Activated naive CD8-positive, alpha-beta T cell treated with anti-CD3 and anti-CD28 coated beads, Interleukin-2, amount 50 U/mL, for 24 hours (primary cell): ENCODE measurements at regions not wholly inside any gene's neighbourhood (a gene's known extent, or its start where the extent isn't known, plus 50 kb on each side); places are given as distances from the start of the nearest gene placed in this dataset.

Source experiments
- ATAC-seq: fragments of 150-1000 bp; cut with Tn5 transposase; one replicate; pipeline ENCODE4 v1.10.0; 2021
- DNase-seq: peaks from one replicate; pipeline ENCODE4 v3.0.0; 2021
- H3K27ac Mint-ChIP-seq: one replicate; pipeline ENCODE4 v1.8.0; 2021; ENCODE audit warnings: mild to moderate bottlenecking, mixed read lengths
- H3K27me3 Mint-ChIP-seq: one replicate; pipeline ENCODE4 v1.8.0; 2021; ENCODE audit warnings: mixed read lengths
- H3K36me3 Mint-ChIP-seq: one replicate; pipeline ENCODE4 v1.8.0; 2021; ENCODE audit warnings: low read depth, mixed read lengths
- H3K4me1 Mint-ChIP-seq: one replicate; pipeline ENCODE4 v1.8.0; 2021; ENCODE audit warnings: mixed read lengths
- H3K4me3 Mint-ChIP-seq: one replicate; pipeline ENCODE4 v1.8.0; 2021; ENCODE audit warnings: mild to moderate bottlenecking, moderate library complexity, mixed read lengths
- H3K9me3 Mint-ChIP-seq: one replicate; pipeline ENCODE4 v1.8.0; 2021; ENCODE audit warnings: mixed read lengths

DNA sequence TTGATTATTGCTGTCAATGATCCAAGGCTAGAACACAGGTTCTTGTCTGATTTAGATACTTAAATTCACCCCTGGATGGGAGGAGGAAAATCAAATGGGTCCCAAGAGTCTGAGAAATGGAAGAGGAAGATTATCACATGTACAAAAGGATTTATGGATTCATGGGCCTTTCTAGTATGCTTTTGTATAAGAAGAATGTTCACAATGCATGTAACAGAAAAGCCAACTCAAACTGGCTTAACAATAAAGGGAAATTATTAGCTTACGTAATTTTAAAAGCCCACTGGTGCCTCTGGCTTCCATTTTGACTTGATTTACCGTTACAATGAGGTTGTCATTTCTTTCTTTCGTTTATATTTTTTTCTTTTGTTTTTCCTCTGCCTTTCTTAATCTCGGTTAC lies 782.5 kb upstream of the GRM7 start:
- Mint-ChIP-seq H3K9me3 (peaks cover 10% of the 10 kb centered on the region), H3K4me3 (no peak overlapping the region), H3K36me3 (no peaks in the 10 kb centered on the region), H3K27ac (no peak overlapping the region), H3K4me1 (no peaks in the 10 kb centered on the region), H3K27me3 (no peaks in the 10 kb centered on the region)
- no peak for ATAC-seq
- DNase-seq, result no peak

DNA sequence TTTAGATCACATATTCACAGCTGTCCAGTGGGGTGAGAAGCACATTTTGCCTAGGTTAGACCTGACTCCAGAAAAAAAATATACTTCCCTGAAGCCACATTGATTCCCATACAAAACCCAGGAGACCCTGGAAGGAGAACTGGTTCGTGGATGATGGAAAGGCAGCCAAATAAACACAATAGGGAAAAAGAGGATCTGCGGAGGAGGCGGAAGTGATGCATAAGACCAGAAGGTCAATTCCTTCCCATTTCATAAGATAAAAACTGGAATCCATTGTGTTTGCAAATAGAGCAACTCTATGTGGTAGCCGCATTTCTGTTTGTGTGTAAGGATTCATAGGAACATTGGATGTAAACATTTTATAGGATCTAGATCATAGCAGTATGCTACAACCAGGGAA lies 781.9 kb upstream of the GRM7 start:
- H3K4me1 Mint-ChIP-seq, result no peaks in the 10 kb centered on the region
- H3K27me3 Mint-ChIP-seq, result no peaks in the 10 kb centered on the region
- DNase-seq (no peak), ATAC-seq (no peak)
- peaks cover 10% of the 10 kb centered on the region for H3K9me3 Mint-ChIP-seq
- H3K36me3 Mint-ChIP-seq, result no peaks in the 10 kb centered on the region
- no peak overlapping the region for H3K27ac Mint-ChIP-seq
- H3K4me3 Mint-ChIP-seq, result no peak overlapping the region

DNA sequence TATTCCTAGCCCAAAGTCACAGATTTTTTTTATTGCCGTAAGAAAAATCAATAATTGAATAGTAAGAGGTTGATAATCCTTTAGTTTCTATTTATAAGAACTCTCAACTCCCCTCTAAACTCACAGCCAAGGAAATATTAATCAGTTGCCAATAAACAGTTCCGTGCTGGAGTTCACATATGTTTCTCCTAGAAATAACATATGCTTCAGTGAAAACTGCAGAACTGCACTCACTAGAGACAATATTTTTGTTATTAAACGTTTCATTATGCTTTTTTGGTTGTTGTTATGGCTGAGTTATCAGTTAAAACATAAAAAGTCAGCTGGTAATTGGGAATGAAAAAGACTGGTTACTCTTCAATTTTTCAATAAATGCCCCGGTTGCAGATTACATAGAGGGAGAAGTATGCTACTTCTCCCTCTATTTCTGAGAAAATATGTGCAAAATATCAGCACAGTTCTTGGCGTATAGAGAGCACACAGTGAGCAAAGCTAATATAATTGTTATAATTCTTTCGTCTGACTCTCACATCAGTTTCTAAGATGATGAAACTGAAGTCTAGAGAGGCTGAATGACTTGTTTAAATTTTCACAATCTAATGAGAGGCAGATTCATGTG lies 781.2 kb upstream of the GRM7 start:
- no peaks in the 10 kb centered on the region for H3K4me1 Mint-ChIP-seq
- peaks cover 10% of the 10 kb centered on the region for H3K9me3 Mint-ChIP-seq
- DNase-seq (no peak), ATAC-seq (no peak)
- no peaks in the 10 kb centered on the region for H3K36me3 Mint-ChIP-seq
- no peak overlapping the region for H3K27ac Mint-ChIP-seq
- no peak overlapping the region for H3K4me3 Mint-ChIP-seq
- no peaks in the 10 kb centered on the region for H3K27me3 Mint-ChIP-seq

GRCh38 chr3:6088433-6088832 lies 772.5 kb upstream of the GRM7 start:
- Mint-ChIP-seq H3K36me3 (no peaks in the 10 kb centered on the region), H3K27me3 (no peaks in the 10 kb centered on the region), H3K9me3 (peaks cover 3% of the 10 kb centered on the region), H3K4me3 (no peak overlapping the region), H3K27ac (no peak overlapping the region), H3K4me1 (no peaks in the 10 kb centered on the region)
- ATAC-seq (no peak), DNase-seq (no peak)

DNA sequence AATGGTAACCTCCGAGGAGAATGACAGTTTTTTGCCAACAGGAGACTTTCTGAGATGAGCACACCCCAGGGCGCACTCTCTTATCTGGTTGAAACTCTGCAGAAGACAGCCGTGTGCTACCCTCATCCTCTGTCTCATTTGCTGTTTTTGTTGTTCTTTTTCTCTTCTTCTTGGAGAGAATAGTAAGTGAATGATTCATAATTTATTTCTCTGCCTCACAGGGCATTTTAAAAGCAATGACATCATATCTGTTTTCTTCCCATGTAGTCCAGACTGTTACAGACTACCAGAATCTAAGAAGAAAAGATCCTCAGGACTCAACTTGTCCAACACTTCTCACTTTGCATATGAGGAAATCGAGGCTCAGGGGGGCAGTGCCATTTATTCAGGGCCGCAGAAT lies 771.1 kb upstream of the GRM7 start:
- no peaks in the 10 kb centered on the region for H3K27me3 Mint-ChIP-seq
- DNase-seq, result no peak
- H3K4me1 Mint-ChIP-seq, result no peaks in the 10 kb centered on the region
- peaks cover 3% of the 10 kb centered on the region for H3K9me3 Mint-ChIP-seq
- no peaks in the 10 kb centered on the region for H3K36me3 Mint-ChIP-seq
- no peak for ATAC-seq
- no peak overlapping the region for H3K4me3 Mint-ChIP-seq
- H3K27ac Mint-ChIP-seq, result no peak overlapping the region

- no peak for ATAC-seq
- H3K4me3 Mint-ChIP-seq, result no peak overlapping the region
- H3K9me3 Mint-ChIP-seq, result no peaks in the 10 kb centered on the region
- no peaks in the 10 kb centered on the region for H3K36me3 Mint-ChIP-seq
- no peaks in the 10 kb centered on the region for H3K27me3 Mint-ChIP-seq
- no peaks in the 10 kb centered on the region for H3K4me1 Mint-ChIP-seq
- no peak overlapping the region for H3K27ac Mint-ChIP-seq
- no peak for DNase-seq
Observed at GRCh38 chr3:6091262-6091661, 769.7 kb upstream of the GRM7 start.

- Mint-ChIP-seq H3K9me3 (no peaks in the 10 kb centered on the region), H3K36me3 (no peaks in the 10 kb centered on the region), H3K27ac (no peak overlapping the region), H3K27me3 (no peaks in the 10 kb centered on the region), H3K4me1 (no peaks in the 10 kb centered on the region), H3K4me3 (no peak overlapping the region)
- no peak for ATAC-seq
- DNase-seq, result no peak
Observed at GRCh38 chr3:6095006-6095405, 765.9 kb upstream of the GRM7 start.

DNA sequence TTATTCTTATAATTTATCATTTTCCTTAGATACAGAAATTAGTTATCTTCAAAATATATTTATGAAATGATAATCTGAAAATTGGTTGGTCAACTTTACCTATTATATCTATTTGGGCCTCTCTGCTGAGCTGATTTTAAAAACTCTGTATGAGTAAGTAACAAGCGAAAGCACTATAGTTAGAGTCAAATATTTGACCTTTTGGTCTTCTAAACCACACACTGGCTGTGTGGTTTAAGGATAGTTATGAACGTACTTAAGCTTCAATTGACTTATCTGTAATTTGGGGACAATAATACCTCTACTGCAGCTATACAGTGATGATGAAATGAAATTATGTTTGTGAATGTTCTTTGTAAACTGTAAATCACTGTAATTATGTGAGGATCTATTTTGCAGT lies 763.9 kb upstream of the GRM7 start:
- H3K27ac Mint-ChIP-seq, result no peak overlapping the region
- H3K27me3 Mint-ChIP-seq, result no peaks in the 10 kb centered on the region
- H3K4me3 Mint-ChIP-seq, result no peak overlapping the region
- ATAC-seq, result no peak
- no peak for DNase-seq
- H3K36me3 Mint-ChIP-seq, result no peaks in the 10 kb centered on the region
- no peaks in the 10 kb centered on the region for H3K4me1 Mint-ChIP-seq
- H3K9me3 Mint-ChIP-seq, result peaks cover 4% of the 10 kb centered on the region

DNA sequence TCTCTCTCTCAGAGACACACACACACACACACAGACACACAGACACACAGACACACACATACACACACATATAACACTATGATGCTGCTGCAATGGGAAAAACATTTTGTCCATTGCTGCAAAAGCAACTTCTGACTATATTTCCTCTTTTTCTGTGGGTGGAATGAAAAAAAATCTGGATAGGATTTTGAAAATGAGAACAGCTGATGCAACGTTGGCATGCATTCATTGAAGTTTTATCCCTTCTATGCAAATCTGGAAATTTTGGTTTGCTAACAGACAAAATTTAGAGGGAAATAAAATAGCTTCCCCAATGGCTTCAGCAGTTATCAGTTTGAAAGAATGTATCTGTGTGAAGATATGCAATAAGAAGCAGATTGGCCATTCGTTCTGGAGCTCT lies 763.4 kb upstream of the GRM7 start:
- H3K27ac Mint-ChIP-seq, result no peak overlapping the region
- no peak for DNase-seq
- peaks cover 6% of the 10 kb centered on the region for H3K9me3 Mint-ChIP-seq
- no peaks in the 10 kb centered on the region for H3K27me3 Mint-ChIP-seq
- ATAC-seq, result no peak
- H3K36me3 Mint-ChIP-seq, result no peaks in the 10 kb centered on the region
- H3K4me3 Mint-ChIP-seq, result no peak overlapping the region
- no peaks in the 10 kb centered on the region for H3K4me1 Mint-ChIP-seq

DNA sequence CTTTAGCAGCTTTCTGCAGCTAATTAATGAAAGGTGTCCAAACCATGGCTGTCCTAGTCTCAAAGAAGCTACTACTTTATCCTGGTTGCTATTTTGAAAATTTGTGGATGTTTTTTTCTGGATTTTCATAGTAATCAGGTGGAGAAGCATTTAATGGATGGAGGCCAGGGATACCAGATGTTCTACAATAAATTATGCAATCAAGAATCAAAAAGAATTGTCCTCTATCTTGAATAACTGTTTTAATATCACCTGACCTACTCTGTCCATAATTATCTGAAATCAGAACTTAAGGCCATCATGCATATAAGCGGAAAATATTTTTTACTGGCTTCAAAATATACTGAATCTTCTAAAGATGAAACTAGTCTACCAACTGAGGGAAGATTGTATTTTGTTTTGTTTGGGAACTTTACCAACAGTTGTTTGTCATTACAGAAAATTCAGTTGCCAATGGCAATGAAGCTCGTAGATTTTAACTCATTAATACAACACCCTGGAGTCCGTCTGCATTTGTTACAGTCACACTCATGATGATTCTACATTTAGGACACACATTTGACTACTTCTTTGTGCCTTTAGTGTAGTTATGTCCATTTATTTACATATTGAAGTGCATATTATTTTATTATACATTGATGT lies 762.3 kb upstream of the GRM7 start:
- Mint-ChIP-seq H3K27ac (no peak overlapping the region), H3K4me1 (no peaks in the 10 kb centered on the region), H3K36me3 (no peaks in the 10 kb centered on the region), H3K4me3 (no peak overlapping the region), H3K9me3 (peaks cover 11% of the 10 kb centered on the region), H3K27me3 (no peaks in the 10 kb centered on the region)
- DNase-seq (no peak), ATAC-seq (no peak)

- H3K9me3 Mint-ChIP-seq, result peaks cover 17% of the 10 kb centered on the region
- H3K27me3 Mint-ChIP-seq, result no peaks in the 10 kb centered on the region
- H3K27ac Mint-ChIP-seq, result no peak overlapping the region
- no peak overlapping the region for H3K4me3 Mint-ChIP-seq
- H3K36me3 Mint-ChIP-seq, result no peaks in the 10 kb centered on the region
- DNase-seq (no peak), ATAC-seq (no peak)
- H3K4me1 Mint-ChIP-seq, result no peaks in the 10 kb centered on the region
Observed at GRCh38 chr3:6099458-6100075, 761.3 kb upstream of the GRM7 start.

DNA sequence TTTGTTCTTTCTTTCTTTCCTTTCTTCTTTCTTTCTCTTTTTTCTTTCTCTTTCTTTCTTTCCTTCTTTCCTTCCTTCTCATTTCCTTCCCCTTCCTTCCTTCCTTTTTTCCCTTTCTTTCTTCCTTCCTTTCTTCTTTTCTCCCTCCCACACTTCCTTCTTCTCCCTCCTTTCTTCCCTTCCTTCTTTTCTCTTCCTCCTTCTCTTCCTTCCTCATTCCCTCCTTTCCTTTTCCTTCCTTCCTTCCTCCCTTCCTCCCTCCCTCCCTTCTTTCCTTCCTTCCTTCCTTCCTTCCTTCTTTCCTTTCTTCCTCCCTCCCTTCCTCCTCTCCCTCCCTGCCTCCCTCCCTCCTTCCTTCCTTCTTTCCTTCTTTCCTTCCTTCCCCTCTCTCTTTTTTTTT lies 755.7 kb upstream of the GRM7 start:
- no peak overlapping the region for H3K27ac Mint-ChIP-seq
- no peaks in the 10 kb centered on the region for H3K27me3 Mint-ChIP-seq
- H3K4me3 Mint-ChIP-seq, result no peak overlapping the region
- no peaks in the 10 kb centered on the region for H3K4me1 Mint-ChIP-seq
- no peaks in the 10 kb centered on the region for H3K36me3 Mint-ChIP-seq
- no peak for ATAC-seq
- DNase-seq, result no peak
- H3K9me3 Mint-ChIP-seq, result peaks cover 37% of the 10 kb centered on the region

GRCh38 chr3:6108957-6109356 lies 752.0 kb upstream of the GRM7 start:
- ATAC-seq (no peak), DNase-seq (no peak)
- H3K27me3 Mint-ChIP-seq, result no peaks in the 10 kb centered on the region
- H3K27ac Mint-ChIP-seq, result no peak overlapping the region
- no peaks in the 10 kb centered on the region for H3K4me1 Mint-ChIP-seq
- H3K36me3 Mint-ChIP-seq, result no peaks in the 10 kb centered on the region
- H3K4me3 Mint-ChIP-seq, result no peak overlapping the region
- H3K9me3 Mint-ChIP-seq, result peaks cover 26% of the 10 kb centered on the region

GRCh38 chr3:6110451-6110850 lies 750.5 kb upstream of the GRM7 start:
- DNase-seq (no peak), ATAC-seq (no peak)
- H3K27ac Mint-ChIP-seq, result no peak overlapping the region
- peaks cover 14% of the 10 kb centered on the region for H3K9me3 Mint-ChIP-seq
- H3K36me3 Mint-ChIP-seq, result no peaks in the 10 kb centered on the region
- no peaks in the 10 kb centered on the region for H3K27me3 Mint-ChIP-seq
- no peak overlapping the region for H3K4me3 Mint-ChIP-seq
- no peaks in the 10 kb centered on the region for H3K4me1 Mint-ChIP-seq

GRCh38 chr3:6112546-6112945 lies 748.4 kb upstream of the GRM7 start:
- Mint-ChIP-seq H3K27ac (no peak overlapping the region), H3K4me3 (no peak overlapping the region)

More at GRCh38 chr3:6112546-6112945, 748.4 kb upstream of the GRM7 start:
- no peak for DNase-seq
- H3K27me3 Mint-ChIP-seq, result no peaks in the 10 kb centered on the region
- peaks cover 12% of the 10 kb centered on the region for H3K9me3 Mint-ChIP-seq
- no peaks in the 10 kb centered on the region for H3K4me1 Mint-ChIP-seq
- no peak for ATAC-seq
- no peaks in the 10 kb centered on the region for H3K36me3 Mint-ChIP-seq
